Neural cell (in vitro differentiated cells): ENCODE measurements at regions not wholly inside any gene's neighbourhood (a gene's known extent, or its start where the extent isn't known, plus 50 kb on each side); places are given as distances from the start of the nearest gene placed in this dataset.

Experiments
- H2AFZ ChIP-seq: fragments of 200-600, 300-800 bp; sonication (generic), shearing (Covaris generic); 2 replicates; pipeline ENCODE4 v1.6.0; 2014; ENCODE audit warnings: low read depth, mild to moderate bottlenecking, antibody characterized with exemption, low read length, moderate library complexity
- H3F3A ChIP-seq: fragments of 200-600 bp; shearing (Covaris generic); 2 replicates; pipeline ENCODE4 v1.6.1; 2016; ENCODE audit warnings: mild to moderate bottlenecking, moderate library complexity, mixed read lengths, antibody characterized with exemption, low read length; ENCODE audit not compliant: insufficient read depth, poor library complexity, severe bottlenecking
- H3K27ac ChIP-seq: fragments of 200-600, 300-800 bp; sonication (generic), shearing (Covaris generic); 2 replicates; pipeline ENCODE4 v1.5.1; 2014; ENCODE audit warnings: mild to moderate bottlenecking, low read length, moderate library complexity
- H3K27me3 ChIP-seq: fragments of 300-800, 200-600 bp; sonication (generic), shearing (Covaris generic); 2 replicates; pipeline ENCODE4 v1.6.0; 2014; ENCODE audit warnings: mild to moderate bottlenecking, low read depth, low read length, moderate library complexity; ENCODE audit not compliant: insufficient read depth
- H3K36me3 ChIP-seq: fragments of 300-800, 200-600 bp; sonication (generic), shearing (Covaris generic); 2 replicates; pipeline ENCODE4 v1.5.1; 2014; ENCODE audit warnings: mild to moderate bottlenecking, antibody characterized with exemption, low read length, moderate library complexity; ENCODE audit not compliant: insufficient read depth
- H3K4me2 ChIP-seq: fragments of 300-800, 200-600 bp; sonication (generic), shearing (Covaris generic); 2 replicates; pipeline ENCODE4 v1.6.0; 2014; ENCODE audit warnings: mild to moderate bottlenecking, low read length
- H3K4me3 ChIP-seq: fragments of 300-800, 200-600 bp; sonication (generic), shearing (Covaris generic); 2 replicates; pipeline ENCODE4 v1.5.1; 2014; ENCODE audit warnings: mild to moderate bottlenecking, low read length, moderate library complexity
- H3K79me2 ChIP-seq: fragments of 200-600 bp; shearing (Covaris generic); replicated peaks from 2 replicates; pipeline ENCODE4 v1.6.0; 2014; ENCODE audit warnings: mild to moderate bottlenecking, low read length, moderate library complexity; ENCODE audit not compliant: insufficient read depth
- H3K9ac ChIP-seq: fragments of 300-800, 200-600 bp; sonication (generic), shearing (Covaris generic); 2 replicates; pipeline ENCODE4 v1.6.1; 2016; ENCODE audit warnings: mild to moderate bottlenecking, low read length, mixed read lengths
- H3K9me2 ChIP-seq: fragments of 200-600 bp; shearing (Covaris generic); 2 replicates; pipeline ENCODE4 v1.6.1; 2016; ENCODE audit warnings: mild to moderate bottlenecking, low read length, mixed read lengths; ENCODE audit not compliant: insufficient read depth
- H3K9me3 ChIP-seq: fragments of 200-600, 300-800 bp; sonication (generic), shearing (Covaris generic); 2 replicates; pipeline ENCODE4 v1.6.1; 2016; ENCODE audit warnings: mild to moderate bottlenecking, mixed run types, low read length, moderate library complexity, mixed read lengths
- H4K20me1 ChIP-seq: fragments of 200-600 bp; shearing (Covaris generic); 2 replicates; pipeline ENCODE4 v1.6.1; 2016; ENCODE audit warnings: mild to moderate bottlenecking, mixed run types; ENCODE audit not compliant: insufficient read depth
- CTCF ChIP-seq: fragments of 450-650 bp; IDR thresholded peaks from 2 replicates; pipeline ENCODE4 v1.5.1; 2014; ENCODE audit warnings: antibody characterized with exemption, mild to moderate bottlenecking, moderate library complexity; ENCODE audit not compliant: poor library complexity, severe bottlenecking
- EP300 ChIP-seq: fragments of 450-650 bp; conservative IDR thresholded peaks from 2 replicates; pipeline ENCODE4 v1.6.1; 2014; ENCODE audit warnings: antibody characterized with exemption, mild to moderate bottlenecking, moderate library complexity; ENCODE audit not compliant: poor library complexity, severe bottlenecking
- EZH2 ChIP-seq: fragments of 200-600, 300-800 bp; shearing (Covaris generic), sonication (generic); IDR thresholded peaks from 2 replicates; pipeline ENCODE4 v1.6.1; 2014; ENCODE audit warnings: antibody characterized with exemption, low read length, borderline replicate concordance, mild to moderate bottlenecking; ENCODE audit not compliant: insufficient read depth, poor library complexity, severe bottlenecking
- MXI1 ChIP-seq: fragments of 450-650 bp; conservative IDR thresholded peaks from 2 replicates; pipeline ENCODE4 v1.6.1; 2014; ENCODE audit warnings: antibody characterized with exemption, mild to moderate bottlenecking; ENCODE audit not compliant: poor library complexity, severe bottlenecking
- POLR2AphosphoS5 ChIP-seq: IDR thresholded peaks from 2 replicates; pipeline ENCODE4 v1.6.1; 2012
- RAD21 ChIP-seq: fragments of 450-650 bp; conservative IDR thresholded peaks from 2 replicates; pipeline ENCODE4 v1.6.1; 2014; ENCODE audit warnings: antibody characterized with exemption, mild to moderate bottlenecking, moderate library complexity
- REST ChIP-seq: IDR thresholded peaks from 2 replicates; pipeline ENCODE4 v1.6.1; 2012; ENCODE audit warnings: borderline replicate concordance
- SMC3 ChIP-seq: fragments of 450-650 bp; conservative IDR thresholded peaks from 2 replicates; pipeline ENCODE4 v1.6.1; 2014; ENCODE audit warnings: antibody characterized with exemption, mild to moderate bottlenecking, moderate library complexity; ENCODE audit not compliant: poor library complexity
- TAF1 ChIP-seq: IDR thresholded peaks from 2 replicates; pipeline ENCODE4 v1.6.1; 2012; ENCODE audit warnings: low read depth

GRCh38 chr2:172226244-172227061 is 123.8 kb upstream of the DLX2 start:
- no peaks in the 10 kb centered on the region for H4K20me1 ChIP-seq
- no peaks in the 10 kb centered on the region for H3K79me2 ChIP-seq
- no peaks in the 10 kb centered on the region for H3F3A ChIP-seq
- no peak overlapping the region for H3K9ac ChIP-seq
- H3K9me2 ChIP-seq, result no peaks in the 10 kb centered on the region
- H3K27me3 ChIP-seq, result no peaks in the 10 kb centered on the region
- no peak overlapping the region for H3K4me3 ChIP-seq
- H3K9me3 ChIP-seq, result no peaks in the 10 kb centered on the region
- no peak overlapping the region for H2AFZ ChIP-seq
- H3K27ac ChIP-seq, result no peak overlapping the region
- TF ChIP-seq POLR2AphosphoS5 (no peak), SMC3 (no peak), EP300 (no peak), EZH2 (no peak), TAF1 (no peak), REST (no peak), CTCF (no peak), MXI1 (no peak), RAD21 (no peak)
- no peaks in the 10 kb centered on the region for H3K36me3 ChIP-seq
- H3K4me2 ChIP-seq, result no peak overlapping the region

GRCh38 chr2:172227719-172228118 is 125.0 kb upstream of the DLX2 start:
- TF ChIP-seq TAF1, result no peak
- no peak for TF ChIP-seq CTCF
- Histone ChIP-seq H3K4me3 (no peak overlapping the region), H3F3A (no peaks in the 10 kb centered on the region), H4K20me1 (no peaks in the 10 kb centered on the region), H3K27ac (no peak overlapping the region), H3K36me3 (no peaks in the 10 kb centered on the region), H3K27me3 (no peaks in the 10 kb centered on the region), H3K9me3 (no peaks in the 10 kb centered on the region), H3K9ac (no peak overlapping the region), H3K79me2 (no peaks in the 10 kb centered on the region), H3K9me2 (no peaks in the 10 kb centered on the region), H3K4me2 (no peak overlapping the region), H2AFZ (no peak overlapping the region)
